MM.1S (cell line): ENCODE measurements at regions not wholly inside any gene's neighbourhood (a gene's known extent, or its start where the extent isn't known, plus 50 kb on each side); places are given as distances from the start of the nearest gene placed in this dataset.

ENCODE experiments used
- DNase-seq: peaks from one replicate; pipeline ENCODE4 v3.0.0-alpha.2; 2015
- H2AFZ ChIP-seq: fragments of 300-600 bp; sonication (generic); 2 replicates; pipeline ENCODE4 v1.6.0; 2016; ENCODE audit warnings: antibody characterized with exemption, low read length
- H3F3A ChIP-seq: fragments of 300-600 bp; sonication (generic); 2 replicates; pipeline ENCODE4 v1.6.1; 2016; ENCODE audit warnings: mild to moderate bottlenecking, antibody characterized with exemption, low read length, moderate library complexity, mixed read lengths; ENCODE audit not compliant: insufficient read depth
- H3K27ac ChIP-seq: fragments of 300-600 bp; sonication (generic); 2 replicates; pipeline ENCODE4 v1.5.1; 2016; ENCODE audit warnings: mild to moderate bottlenecking, low read length
- H3K27me3 ChIP-seq: fragments of 300-600 bp; sonication (generic); replicated peaks from 2 replicates; pipeline ENCODE4 v1.6.0; 2016; ENCODE audit warnings: low read length; ENCODE audit not compliant: insufficient read depth
- H3K36me3 ChIP-seq: fragments of 300-600 bp; sonication (generic); replicated peaks from 2 replicates; pipeline ENCODE4 v1.6.1; 2016; ENCODE audit warnings: mild to moderate bottlenecking, low read length, mixed read lengths; ENCODE audit not compliant: insufficient read depth
- H3K4me1 ChIP-seq: fragments of 300-600 bp; sonication (generic); 2 replicates; pipeline ENCODE4 v1.6.1; 2016; ENCODE audit warnings: low read length, mixed read lengths
- H3K4me2 ChIP-seq: fragments of 300-600 bp; sonication (generic); 2 replicates; pipeline ENCODE4 v1.6.0; 2016; ENCODE audit warnings: low read depth, low read length
- H3K4me3 ChIP-seq: fragments of 300-600 bp; sonication (generic); 2 replicates; pipeline ENCODE4 v1.5.1; 2016; ENCODE audit warnings: low read length, mixed read lengths
- H3K79me2 ChIP-seq: fragments of 300-600 bp; sonication (generic); 2 replicates; pipeline ENCODE4 v1.6.1; 2016; ENCODE audit warnings: mixed run types, low read length, mixed read lengths
- H3K9ac ChIP-seq: fragments of 300-600 bp; sonication (generic); 2 replicates; pipeline ENCODE4 v1.6.1; 2016; ENCODE audit warnings: low read length, mixed read lengths
- H3K9me2 ChIP-seq: fragments of 300-600 bp; sonication (generic); replicated peaks from 2 replicates; pipeline ENCODE4 v1.6.1; 2016; ENCODE audit warnings: mild to moderate bottlenecking, low read length, mixed read lengths; ENCODE audit not compliant: insufficient read depth
- H3K9me3 ChIP-seq: fragments of 300-600 bp; sonication (generic); replicated peaks from 2 replicates; pipeline ENCODE4 v1.6.1; 2016; ENCODE audit warnings: mild to moderate bottlenecking, low read length, mixed read lengths; ENCODE audit not compliant: insufficient read depth
- H4K20me1 ChIP-seq: fragments of 300-600 bp; sonication (generic); 2 replicates; pipeline ENCODE4 v1.6.1; 2016; ENCODE audit warnings: mild to moderate bottlenecking, low read length, moderate library complexity, mixed read lengths; ENCODE audit not compliant: insufficient read depth
- CTCF ChIP-seq: fragments of 300-600 bp; sonication (generic); IDR thresholded peaks from 2 replicates; pipeline ENCODE4 v1.5.1; 2016; ENCODE audit warnings: antibody characterized with exemption, low read length, mixed read lengths
- EZH2 ChIP-seq: fragments of 300-600 bp; sonication (generic); optimal IDR thresholded peaks from 2 replicates; pipeline ENCODE3; 2017; ENCODE audit warnings: low read depth, mild to moderate bottlenecking, antibody characterized with exemption, low read length, mixed read lengths
- EZH2phosphoT487 ChIP-seq: fragments of 300-600 bp; sonication (generic); IDR thresholded peaks from 2 replicates; pipeline ENCODE4 v1.6.1; 2018; ENCODE audit warnings: antibody characterized with exemption, low read length

- Histone ChIP-seq H3K79me2 (no peaks in the 10 kb centered on the region), H3K27me3 (no peaks in the 10 kb centered on the region), H3K4me3 (no peak overlapping the region), H3K4me1 (no peaks in the 10 kb centered on the region), H3K27ac (no peak overlapping the region), H3F3A (no peaks in the 10 kb centered on the region), H3K36me3 (no peaks in the 10 kb centered on the region), H4K20me1 (no peaks in the 10 kb centered on the region), H3K9me3 (no peaks in the 10 kb centered on the region), H3K9me2 (no peaks in the 10 kb centered on the region), H3K9ac (no peak overlapping the region), H3K4me2 (no peak overlapping the region), H2AFZ (no peak overlapping the region)
- DNase-seq: no peak
- no peak for TF ChIP-seq CTCF
- TF ChIP-seq EZH2phosphoT487: no peak
- TF ChIP-seq EZH2: no peak
These were observed 125.8 kb downstream of the DLL1 start for GRCh38 chr6:170165085-170165470.

GRCh38 chr6:170164271-170164900 lies 126.5 kb downstream of the DLL1 start:
- H3F3A ChIP-seq: no peaks in the 10 kb centered on the region
- H3K36me3 ChIP-seq: no peaks in the 10 kb centered on the region
- H3K79me2 ChIP-seq: no peaks in the 10 kb centered on the region
- H3K9me3 ChIP-seq: no peaks in the 10 kb centered on the region
- DNase-seq: no peak
- TF ChIP-seq EZH2phosphoT487 (no peak), EZH2 (no peak), CTCF (no peak)
- no peaks in the 10 kb centered on the region for H4K20me1 ChIP-seq
- H2AFZ ChIP-seq: no peak overlapping the region
- no peak overlapping the region for H3K9ac ChIP-seq
- H3K27me3 ChIP-seq: no peaks in the 10 kb centered on the region
- H3K4me3 ChIP-seq: no peak overlapping the region
- H3K9me2 ChIP-seq: no peaks in the 10 kb centered on the region
- no peaks in the 10 kb centered on the region for H3K4me1 ChIP-seq
- no peak overlapping the region for H3K27ac ChIP-seq
- H3K4me2 ChIP-seq: no peak overlapping the region

- Histone ChIP-seq H3K9me2 (no peaks in the 10 kb centered on the region), H3K36me3 (no peaks in the 10 kb centered on the region), H3K79me2 (no peaks in the 10 kb centered on the region), H3K4me1 (no peaks in the 10 kb centered on the region), H3K27ac (no peak overlapping the region), H3K4me2 (no peak overlapping the region), H3K4me3 (no peak overlapping the region), H4K20me1 (no peaks in the 10 kb centered on the region), H2AFZ (no peak overlapping the region), H3K9ac (no peak overlapping the region), H3K9me3 (no peaks in the 10 kb centered on the region), H3F3A (no peaks in the 10 kb centered on the region), H3K27me3 (no peaks in the 10 kb centered on the region)
- TF ChIP-seq EZH2phosphoT487 (no peak), EZH2 (no peak), CTCF (no peak)
- no peak for DNase-seq
These were observed 127.3 kb downstream of the DLL1 start for GRCh38 chr6:170163405-170164170.
